ENCODE measurements at regions not wholly inside any gene's neighbourhood (a gene's known extent, or its start where the extent isn't known, plus 50 kb on each side); places are given as distances from the start of the nearest gene placed in this dataset.

DNA sequence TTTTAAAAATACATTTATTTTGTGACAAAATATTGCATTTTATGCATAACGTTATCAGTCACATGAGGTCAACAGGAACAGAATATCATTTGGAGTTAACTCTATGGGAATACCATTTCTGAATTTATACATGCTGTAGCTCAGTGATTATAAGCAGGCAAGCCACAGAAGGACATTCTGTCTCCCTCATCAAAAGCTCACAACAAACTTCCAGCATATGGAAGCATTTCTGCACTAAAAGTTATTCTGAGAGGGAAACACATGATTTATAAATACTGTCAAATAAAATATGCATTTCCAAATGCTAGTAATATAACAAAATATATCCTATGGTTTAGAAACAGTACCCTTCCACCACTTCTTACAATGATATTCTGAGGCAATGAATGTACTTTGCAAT is 854.1 kb upstream of the B3GALT2 start:
- intact Hi-C loops (cut with DNase I) = no loop called here
- H3K4me1 ChIP-seq = no peaks in the 10 kb centered on the region
- H3K4me3 ChIP-seq = no peak overlapping the region
- no peaks in the 10 kb centered on the region for H3K27me3 ChIP-seq (ENCODE audit: low read depth)
- H3K9me3 ChIP-seq = no peaks in the 10 kb centered on the region
- no peak overlapping the region for H3K27ac ChIP-seq
- no peaks in the 10 kb centered on the region for H3K36me3 ChIP-seq
- TF ChIP-seq, protein P1, sequence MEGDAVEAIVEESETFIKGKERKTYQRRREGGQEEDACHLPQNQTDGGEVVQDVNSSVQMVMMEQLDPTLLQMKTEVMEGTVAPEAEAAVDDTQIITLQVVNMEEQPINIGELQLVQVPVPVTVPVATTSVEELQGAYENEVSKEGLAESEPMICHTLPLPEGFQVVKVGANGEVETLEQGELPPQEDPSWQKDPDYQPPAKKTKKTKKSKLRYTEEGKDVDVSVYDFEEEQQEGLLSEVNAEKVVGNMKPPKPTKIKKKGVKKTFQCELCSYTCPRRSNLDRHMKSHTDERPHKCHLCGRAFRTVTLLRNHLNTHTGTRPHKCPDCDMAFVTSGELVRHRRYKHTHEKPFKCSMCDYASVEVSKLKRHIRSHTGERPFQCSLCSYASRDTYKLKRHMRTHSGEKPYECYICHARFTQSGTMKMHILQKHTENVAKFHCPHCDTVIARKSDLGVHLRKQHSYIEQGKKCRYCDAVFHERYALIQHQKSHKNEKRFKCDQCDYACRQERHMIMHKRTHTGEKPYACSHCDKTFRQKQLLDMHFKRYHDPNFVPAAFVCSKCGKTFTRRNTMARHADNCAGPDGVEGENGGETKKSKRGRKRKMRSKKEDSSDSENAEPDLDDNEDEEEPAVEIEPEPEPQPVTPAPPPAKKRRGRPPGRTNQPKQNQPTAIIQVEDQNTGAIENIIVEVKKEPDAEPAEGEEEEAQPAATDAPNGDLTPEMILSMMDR (IDR thresholded peaks at IDR 0.05) = no peak
- DNase-seq (no peak), ATAC-seq (no peak)

DNA sequence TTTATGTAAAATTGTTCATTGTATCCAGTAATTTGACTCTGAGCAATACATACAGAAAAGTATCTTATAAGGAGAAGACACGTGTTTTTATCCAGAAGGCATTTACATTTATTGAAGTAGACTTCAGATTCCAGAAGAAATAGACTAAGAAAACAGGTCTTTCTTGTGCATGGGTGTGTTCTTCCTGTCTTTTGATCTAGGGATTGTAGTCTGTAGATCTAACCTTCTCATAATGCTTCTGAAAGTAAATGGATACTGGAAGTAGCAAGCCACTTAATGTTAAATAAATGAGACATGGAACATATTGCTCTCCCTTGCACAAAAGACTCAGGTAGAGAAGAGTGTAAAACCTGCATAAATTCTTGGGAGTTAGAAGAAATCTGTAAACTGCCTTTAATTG is 853.2 kb upstream of the B3GALT2 start:
- TF ChIP-seq, protein P1 (IDR thresholded peaks at IDR 0.05) = no peak
- no peak for ATAC-seq

DNA sequence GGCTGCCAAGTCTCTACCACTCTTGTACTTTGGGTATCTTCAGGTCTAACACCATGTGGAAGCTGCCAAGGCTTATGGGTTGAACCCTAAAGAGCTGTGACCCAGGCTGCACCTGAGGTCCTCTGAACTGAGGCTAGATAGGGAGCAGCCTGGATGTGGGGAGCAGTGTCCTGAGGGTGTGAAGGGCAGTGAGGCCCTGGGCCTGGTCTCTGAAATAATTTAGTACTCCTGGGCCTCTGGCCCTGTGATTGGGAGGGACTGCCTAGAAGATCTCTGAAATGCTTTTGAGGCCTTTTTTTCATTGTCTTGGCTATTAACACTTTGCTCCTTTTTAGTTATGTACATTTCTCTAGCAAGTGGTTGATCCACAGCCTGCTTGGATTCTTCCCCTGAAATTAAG is 847.2 kb upstream of the B3GALT2 start:
- intact Hi-C loops (cut with DNase I) = no loop called here
- H3K36me3 ChIP-seq = no peaks in the 10 kb centered on the region
- ATAC-seq = no peak

More for the DNA sequence above, 853.2 kb upstream of the B3GALT2 start:
- Histone ChIP-seq H3K36me3 (no peaks in the 10 kb centered on the region), H3K4me3 (no peak overlapping the region), H3K27me3 (ENCODE audit: low read depth) (no peaks in the 10 kb centered on the region), H3K4me1 (no peaks in the 10 kb centered on the region), H3K9me3 (no peaks in the 10 kb centered on the region), H3K27ac (no peak overlapping the region)
- no peak for DNase-seq
- intact Hi-C loops (cut with DNase I) = no loop called here

DNA sequence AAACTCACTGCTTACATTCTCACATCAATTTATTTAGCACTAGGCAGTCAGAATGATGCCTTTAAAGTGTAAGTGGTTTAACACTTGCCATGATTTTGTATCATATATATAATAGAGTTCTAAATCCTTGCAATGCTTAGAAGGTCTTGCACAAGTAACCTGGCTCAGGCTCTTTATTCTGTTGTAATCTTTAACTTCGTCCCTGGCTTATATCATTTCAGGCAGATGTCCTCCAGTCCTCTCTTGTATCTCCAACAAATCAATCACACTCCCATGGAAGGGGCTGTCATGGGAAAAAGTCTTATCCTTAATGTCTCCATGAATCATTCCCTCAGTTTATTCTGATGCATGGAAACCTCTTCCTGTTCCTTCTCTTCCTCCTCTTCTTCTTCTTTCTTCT is 841.6 kb upstream of the B3GALT2 start:
- intact Hi-C loops (cut with DNase I) = no loop called here
- Histone ChIP-seq H3K36me3 (no peaks in the 10 kb centered on the region), H3K9me3 (no peaks in the 10 kb centered on the region), H3K27me3 (ENCODE audit: low read depth) (no peaks in the 10 kb centered on the region), H3K27ac (no peak overlapping the region), H3K4me3 (no peak overlapping the region), H3K4me1 (no peaks in the 10 kb centered on the region)
- TF ChIP-seq, protein P1 (IDR thresholded peaks at IDR 0.05) = no peak
- DNase-seq (no peak), ATAC-seq (no peak)

More for the DNA sequence above, 847.2 kb upstream of the B3GALT2 start:
- Histone ChIP-seq H3K4me3 (no peak overlapping the region), H3K27ac (no peak overlapping the region), H3K9me3 (no peaks in the 10 kb centered on the region), H3K27me3 (ENCODE audit: low read depth) (no peaks in the 10 kb centered on the region), H3K4me1 (no peaks in the 10 kb centered on the region)
- no peak for DNase-seq
- TF ChIP-seq, protein P1 (IDR thresholded peaks at IDR 0.05) = no peak

DNA sequence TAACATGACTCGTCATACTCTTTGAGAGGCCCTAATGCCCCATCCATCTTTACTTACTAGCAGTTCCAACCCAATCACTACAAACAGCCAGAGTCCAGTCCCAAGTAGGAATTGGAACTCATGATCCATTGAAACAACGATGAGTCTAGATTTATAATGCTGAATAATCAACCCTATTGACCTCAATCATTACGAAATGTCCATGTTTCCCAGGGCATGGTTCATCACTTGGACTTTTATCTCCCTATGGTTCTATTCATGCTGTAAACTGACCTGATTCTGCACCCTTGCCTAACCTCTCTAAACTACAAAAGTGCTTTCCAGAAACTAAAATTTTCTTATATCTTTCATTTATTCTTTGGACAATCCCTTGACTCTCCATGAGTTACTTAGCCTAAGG is 840.0 kb upstream of the B3GALT2 start:
- no peak for DNase-seq
- Histone ChIP-seq H3K27me3 (ENCODE audit: low read depth) (no peaks in the 10 kb centered on the region), H3K9me3 (no peaks in the 10 kb centered on the region), H3K4me3 (no peak overlapping the region), H3K27ac (no peak overlapping the region), H3K4me1 (no peaks in the 10 kb centered on the region), H3K36me3 (no peaks in the 10 kb centered on the region)
- no peak for ATAC-seq
- TF ChIP-seq, protein P1 (IDR thresholded peaks at IDR 0.05) = no peak
- intact Hi-C loops (cut with DNase I) = no loop called here

DNA sequence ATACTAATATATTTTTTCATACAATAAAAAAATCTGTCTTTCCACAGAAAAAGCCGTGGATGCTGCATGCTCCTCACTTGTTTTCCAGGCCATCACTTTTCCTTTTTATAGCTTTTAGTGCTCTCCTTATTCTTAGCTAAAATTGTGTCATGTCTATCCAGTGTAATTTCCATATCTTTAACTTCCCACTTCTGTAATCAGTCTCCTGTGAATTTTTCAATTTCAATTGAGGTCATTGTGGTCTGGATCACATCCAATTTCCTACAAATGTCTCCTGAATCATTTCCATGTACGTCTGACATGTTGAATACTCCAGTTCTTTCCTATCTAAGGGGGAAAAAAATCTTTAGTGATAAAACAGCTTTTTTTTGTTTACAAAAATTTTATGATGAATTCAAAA is 838.2 kb upstream of the B3GALT2 start:
- intact Hi-C loops (cut with DNase I) = no loop called here
- no peaks in the 10 kb centered on the region for H3K4me1 ChIP-seq
- no peak for DNase-seq
- no peak overlapping the region for H3K4me3 ChIP-seq
- TF ChIP-seq, protein P1 (IDR thresholded peaks at IDR 0.05) = no peak
- H3K36me3 ChIP-seq = no peaks in the 10 kb centered on the region
- H3K9me3 ChIP-seq = no peaks in the 10 kb centered on the region
- no peak for ATAC-seq
- no peak overlapping the region for H3K27ac ChIP-seq
- no peaks in the 10 kb centered on the region for H3K27me3 ChIP-seq (ENCODE audit: low read depth)
